ENCODE measurements at regions not wholly inside any gene's neighbourhood (a gene's known extent, or its start where the extent isn't known, plus 50 kb on each side); places are given as distances from the start of the nearest gene placed in this dataset.

DNA sequence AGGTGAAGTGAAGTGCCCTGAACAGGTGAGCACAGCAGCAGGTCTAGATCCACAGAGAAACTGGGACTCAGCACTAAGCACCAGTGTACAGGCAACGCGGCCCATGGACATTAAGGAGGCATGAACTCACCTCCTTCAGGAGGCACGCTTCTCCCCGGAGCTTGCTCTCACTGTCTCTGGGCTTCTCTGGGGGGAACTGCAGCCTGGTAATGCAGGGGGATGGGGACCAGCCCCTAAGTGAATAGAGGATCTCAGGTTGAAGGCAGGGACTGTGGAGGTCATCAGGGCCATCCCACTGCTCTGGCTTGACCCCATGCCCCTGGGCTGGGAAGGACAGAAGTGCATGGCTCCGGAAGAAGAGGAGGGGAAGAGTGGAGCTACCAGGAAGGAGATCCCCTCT lies 495.6 kb upstream of the B3GAT1 start:
- TF ChIP-seq, protein P1, sequence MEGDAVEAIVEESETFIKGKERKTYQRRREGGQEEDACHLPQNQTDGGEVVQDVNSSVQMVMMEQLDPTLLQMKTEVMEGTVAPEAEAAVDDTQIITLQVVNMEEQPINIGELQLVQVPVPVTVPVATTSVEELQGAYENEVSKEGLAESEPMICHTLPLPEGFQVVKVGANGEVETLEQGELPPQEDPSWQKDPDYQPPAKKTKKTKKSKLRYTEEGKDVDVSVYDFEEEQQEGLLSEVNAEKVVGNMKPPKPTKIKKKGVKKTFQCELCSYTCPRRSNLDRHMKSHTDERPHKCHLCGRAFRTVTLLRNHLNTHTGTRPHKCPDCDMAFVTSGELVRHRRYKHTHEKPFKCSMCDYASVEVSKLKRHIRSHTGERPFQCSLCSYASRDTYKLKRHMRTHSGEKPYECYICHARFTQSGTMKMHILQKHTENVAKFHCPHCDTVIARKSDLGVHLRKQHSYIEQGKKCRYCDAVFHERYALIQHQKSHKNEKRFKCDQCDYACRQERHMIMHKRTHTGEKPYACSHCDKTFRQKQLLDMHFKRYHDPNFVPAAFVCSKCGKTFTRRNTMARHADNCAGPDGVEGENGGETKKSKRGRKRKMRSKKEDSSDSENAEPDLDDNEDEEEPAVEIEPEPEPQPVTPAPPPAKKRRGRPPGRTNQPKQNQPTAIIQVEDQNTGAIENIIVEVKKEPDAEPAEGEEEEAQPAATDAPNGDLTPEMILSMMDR (IDR thresholded peaks at IDR 0.05): no peak
- TF ChIP-seq POLR2A (IDR thresholded peaks at IDR 0.05): no peak

Data from lower leg skin (tissue), 3 donors.